ENCODE measurements at regions not wholly inside any gene's neighbourhood (a gene's known extent, or its start where the extent isn't known, plus 50 kb on each side); places are given as distances from the start of the nearest gene placed in this dataset.

GRCh38 chr10:108208732-108209131 lies 1044.2 kb upstream of the SORCS1 start:
- no peaks in the 10 kb centered on the region for H3K27me3 Mint-ChIP-seq (ENCODE audit: low read depth)
- Histone ChIP-seq H3K4ac (ENCODE audit: low read depth, low read length) (no peak overlapping the region), H2AK5ac (ENCODE audit: insufficient read length, low read length) (no peak overlapping the region), H2BK15ac (ENCODE audit: low read depth, low read length) (no peak overlapping the region), H3K9me3 (ENCODE audit: control insufficient read depth, low read depth, low read length) (no peaks in the 10 kb centered on the region), H3K14ac (ENCODE audit: insufficient read depth, low read length) (no peak overlapping the region), H4K20me1 (ENCODE audit: control insufficient read depth, insufficient read depth, insufficient read length) (no peaks in the 10 kb centered on the region), H3K18ac (ENCODE audit: insufficient read length, low read depth, low read length) (no peak overlapping the region), H3K23me2 (ENCODE audit: insufficient read length, low read depth, low read length, poor library complexity, severe bottlenecking) (no peaks in the 10 kb centered on the region), H3K27ac (ENCODE audit: insufficient read length, low read depth, low read length) (no peak overlapping the region), H3K79me2 (ENCODE audit: insufficient read depth, low read length) (no peaks in the 10 kb centered on the region), H3K23ac (ENCODE audit: insufficient read length, low read depth, low read length) (no peak overlapping the region), H2BK120ac (ENCODE audit: low read depth, low read length, poor library complexity, severe bottlenecking) (no peak overlapping the region), H2AFZ (ENCODE audit: low read length) (no peak overlapping the region), H2BK12ac (ENCODE audit: insufficient read length, low read depth, low read length) (no peak overlapping the region), H4K5ac (ENCODE audit: insufficient read length, low read depth, low read length) (no peak overlapping the region), H3K4me2 (ENCODE audit: insufficient read depth, insufficient read length, low read length) (no peak overlapping the region), H3K56ac (ENCODE audit: insufficient read length, low read depth, low read length) (no peak overlapping the region), H3K9ac (ENCODE audit: extremely low read depth, insufficient read length, low read length) (no peak overlapping the region), H3K4me1 (ENCODE audit: insufficient read depth, low read length) (no peaks in the 10 kb centered on the region), H3K27me3 (ENCODE audit: insufficient read depth, low read length) (no peaks in the 10 kb centered on the region), H3T11ph (ENCODE audit: low read length) (no peak overlapping the region), H2BK5ac (ENCODE audit: insufficient read length, low read length) (no peak overlapping the region), H4K8ac (replicated peaks; ENCODE audit: insufficient read length, low read depth, low read length) (no peak overlapping the region), H3K79me1 (ENCODE audit: insufficient read depth, low read depth, low read length, poor library complexity, severe bottlenecking) (no peaks in the 10 kb centered on the region), H4K91ac (ENCODE audit: insufficient read length, low read depth, low read length) (no peak overlapping the region), H2BK20ac (ENCODE audit: low read depth, low read length, poor library complexity, severe bottlenecking) (no peak overlapping the region)
- no peak overlapping the region for H3K4me3 Mint-ChIP-seq
- peaks cover 9 to 16% of the 10 kb centered on the region in 2 experiments for H3K4me1 Mint-ChIP-seq
- no CpG with 5 or more reads among the region's 2 CpGs for WGBS (ENCODE audit: extremely low coverage, insufficient read length, low lambda C conversion rate)
- no peaks in the 10 kb centered on the region; a peak in 1 of 7 replicates for H3K36me3 Mint-ChIP-seq (ENCODE audit: insufficient read depth in 1 of 3, low read depth in 3 of 3)
- H3K9me3 Mint-ChIP-seq = peaks cover 0 to 3% of the 10 kb centered on the region in 2 experiments; a peak in 1 of 5 replicates
- no peak for TF ChIP-seq CTCF (conservative IDR thresholded peaks at IDR 0.05)
- no peak for DNase-seq
- no peak overlapping the region for H3K27ac Mint-ChIP-seq

Measured in H9 (cell line).